NCI-H128 (cell line): ENCODE measurements at regions not wholly inside any gene's neighbourhood (a gene's known extent, or its start where the extent isn't known, plus 50 kb on each side); places are given as distances from the start of the nearest gene placed in this dataset.
"Not testable (repeated sequence)": the region's sequence is repeated elsewhere in the genome, so short reads cannot be mapped to it uniquely, and the experiment has no call there.

Source experiments
- DNase-seq: peaks from one replicate; lab custom pipeline; 2025; ENCODE audit not compliant: unreplicated experiment; lab: John Stamatoyannopoulos, UW

- DNase-seq = no peak
Measured at GRCh38 chr3:64815195-64815631, 127.4 kb upstream of the ADAMTS9 start.

DNA sequence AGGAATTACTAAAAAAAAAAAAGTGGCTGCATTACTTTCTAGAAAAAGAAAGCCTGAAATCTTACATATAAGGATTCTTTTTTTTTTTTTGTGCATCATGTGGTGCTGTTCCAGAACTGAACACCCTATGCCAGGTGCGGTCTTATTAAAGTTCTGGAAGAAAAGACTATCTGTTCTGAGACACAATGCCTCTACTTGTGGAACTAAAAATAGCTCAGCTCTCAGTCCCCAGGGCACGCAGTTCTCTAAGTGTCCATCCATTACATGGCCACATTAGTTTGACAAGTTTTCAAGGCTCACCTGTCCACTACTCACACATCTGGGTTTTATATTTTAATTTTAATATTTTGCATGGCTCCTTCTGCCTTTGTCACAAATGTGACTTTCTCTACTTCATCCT is 126.6 kb upstream of the ADAMTS9 start:
- no peak for DNase-seq

GRCh38 chr3:64813326-64813725 is 125.5 kb upstream of the ADAMTS9 start:
- no peak for DNase-seq

DNA sequence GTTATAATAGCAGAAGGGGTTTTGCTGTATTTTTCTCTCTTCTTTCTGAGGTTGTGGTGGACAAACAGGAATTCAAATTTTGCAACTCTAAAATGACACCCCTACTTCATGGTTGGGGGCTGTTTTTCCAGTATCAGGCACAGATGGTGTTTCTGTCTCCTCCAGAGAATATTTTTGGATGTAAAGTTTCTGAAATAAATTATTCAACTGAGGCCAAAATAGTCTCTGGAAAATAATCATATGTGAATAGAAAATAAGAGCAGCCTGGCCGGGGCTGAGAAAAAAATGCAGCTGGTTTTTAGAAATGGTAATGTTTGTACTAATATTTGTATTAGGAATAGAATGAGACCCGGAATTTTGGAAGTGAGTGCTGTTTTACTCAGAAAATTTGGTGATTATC is 121.3 kb upstream of the ADAMTS9 start:
- DNase-seq = no peak

GRCh38 chr3:64808061-64808460 is 120.3 kb upstream of the ADAMTS9 start:
- DNase-seq = no peak

- no peak for DNase-seq
Measured at GRCh38 chr3:64806668-64807605, 119.1 kb upstream of the ADAMTS9 start.

DNA sequence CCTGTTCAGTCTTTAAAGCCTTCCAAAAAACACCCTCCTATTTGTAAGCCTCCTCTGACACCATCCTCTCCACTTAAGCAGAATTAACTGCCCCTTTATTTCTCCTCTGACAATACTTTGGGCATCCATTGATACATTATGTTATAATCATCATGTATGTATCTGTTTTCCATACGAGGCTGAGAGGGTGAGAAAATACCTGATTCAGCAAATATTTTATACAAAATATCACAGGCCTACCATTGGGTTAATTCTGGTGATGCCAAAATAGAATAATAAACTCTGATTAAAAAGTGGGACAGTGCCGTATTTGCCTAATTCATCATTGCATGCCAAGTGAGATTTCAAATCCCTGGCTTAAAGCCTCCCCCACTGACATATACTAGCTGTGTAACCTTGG is 118.2 kb upstream of the ADAMTS9 start:
- DNase-seq = no peak

DNA sequence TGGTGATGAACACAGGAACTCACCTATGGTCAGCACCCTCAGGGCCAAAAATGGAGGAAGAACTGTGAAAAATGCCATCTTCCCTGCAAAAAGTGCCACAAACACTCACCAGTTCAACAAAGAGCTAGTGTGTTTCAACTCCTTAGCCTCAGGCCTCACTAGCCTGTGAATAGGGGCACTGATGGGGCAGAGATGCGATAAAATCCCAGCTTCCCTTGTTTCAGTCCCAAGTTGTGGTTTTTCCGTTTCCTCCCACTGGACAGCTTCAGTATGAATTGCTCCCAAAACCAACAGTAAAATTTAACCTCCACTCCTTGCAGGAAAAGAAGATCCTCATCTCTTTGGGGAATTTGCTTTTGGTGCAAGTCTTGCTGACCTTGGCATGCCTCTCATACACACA is 117.4 kb upstream of the ADAMTS9 start:
- no peak for DNase-seq

DNA sequence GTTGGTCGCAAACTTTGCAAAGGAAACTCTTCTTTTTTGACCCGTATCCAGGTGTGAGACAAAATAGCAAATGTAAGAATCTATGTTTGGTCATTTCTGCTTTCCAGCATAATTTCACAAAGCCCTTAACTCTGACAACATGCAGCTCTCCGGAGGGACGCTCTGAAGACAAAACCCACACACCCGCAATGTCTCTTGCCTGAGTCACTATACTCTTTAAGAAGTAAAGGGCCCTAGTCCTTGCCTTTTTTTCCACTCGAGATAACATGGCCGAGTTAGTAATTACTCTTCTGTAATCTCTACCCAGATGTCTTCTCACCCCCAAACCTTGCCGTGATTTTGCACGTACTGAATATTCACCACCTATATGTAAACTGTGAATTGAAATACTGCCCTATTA is 115.7 kb upstream of the ADAMTS9 start:
- DNase-seq = no peak

GRCh38 chr3:64802460-64802859 is 114.7 kb upstream of the ADAMTS9 start:
- no peak for DNase-seq

DNA sequence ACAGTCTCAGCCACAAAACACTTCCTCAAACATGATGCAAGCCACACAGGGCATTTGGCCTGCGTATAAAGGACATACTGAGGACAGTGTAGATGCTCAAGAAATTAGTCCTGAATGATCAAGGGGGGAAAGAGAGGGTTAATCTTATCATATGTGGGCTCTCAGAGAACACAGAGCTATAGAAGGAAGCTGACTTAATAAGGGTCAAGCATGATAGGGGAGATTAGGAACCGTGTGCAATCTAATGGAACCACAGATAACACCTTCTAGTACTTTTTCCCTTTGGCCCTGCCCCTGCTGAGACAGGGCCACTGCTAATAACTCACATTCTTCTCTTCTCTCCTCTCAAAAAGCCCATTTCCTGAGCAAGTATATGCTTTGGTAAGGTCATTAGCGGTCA is 114.1 kb upstream of the ADAMTS9 start:
- no peak for DNase-seq

GRCh38 chr3:64799606-64800005 is 111.8 kb upstream of the ADAMTS9 start:
- no peak for DNase-seq

DNA sequence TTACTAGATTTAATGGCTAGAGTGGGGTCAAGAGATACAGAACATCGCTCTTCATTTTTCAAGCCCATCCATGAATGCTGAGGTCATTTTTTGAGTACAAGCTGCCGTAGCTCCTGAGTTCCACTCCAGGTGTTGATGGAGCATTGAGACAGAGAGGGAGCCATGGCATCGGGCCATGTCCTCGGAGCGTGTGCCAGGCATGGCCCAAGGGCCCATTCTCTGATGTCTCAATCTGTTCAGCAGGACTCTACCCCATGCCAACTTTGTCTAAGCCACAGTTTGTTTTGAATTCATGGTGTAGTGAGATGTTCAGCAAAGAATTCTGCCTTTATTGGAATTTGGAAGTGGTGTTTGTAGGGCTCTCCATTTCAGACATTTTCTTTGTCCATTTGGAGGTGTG is 110.5 kb upstream of the ADAMTS9 start:
- no peak for DNase-seq

GRCh38 chr3:64796607-64797399 is 109.0 kb upstream of the ADAMTS9 start:
- DNase-seq = no peak

- no peak for DNase-seq
Measured at GRCh38 chr3:64792445-64792844, 104.6 kb upstream of the ADAMTS9 start.

DNA sequence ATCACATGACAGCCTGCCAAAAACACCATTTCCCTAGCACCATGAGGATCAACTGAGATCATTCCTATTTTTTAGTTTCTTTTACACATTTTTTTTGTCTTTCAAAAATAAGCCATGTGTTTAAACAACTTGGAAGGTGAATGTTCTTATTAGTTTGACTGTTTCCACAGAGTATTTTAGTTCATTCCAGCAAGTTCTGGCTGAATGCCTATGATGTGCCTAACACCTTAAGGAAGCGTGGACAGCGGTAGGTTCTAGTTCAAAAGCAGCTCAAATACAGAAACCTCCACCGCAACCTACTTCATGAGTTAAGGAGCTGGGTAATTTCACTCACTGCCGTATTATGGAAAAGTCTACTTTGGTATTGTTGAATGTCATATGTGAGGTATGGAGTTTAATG is 101.3 kb upstream of the ADAMTS9 start:
- no peak for DNase-seq

- no peak for DNase-seq
Measured at GRCh38 chr3:64783200-64783599, 95.4 kb upstream of the ADAMTS9 start.

GRCh38 chr3:64780923-64781322 is 93.1 kb upstream of the ADAMTS9 start:
- not testable (repeated sequence) for DNase-seq

DNA sequence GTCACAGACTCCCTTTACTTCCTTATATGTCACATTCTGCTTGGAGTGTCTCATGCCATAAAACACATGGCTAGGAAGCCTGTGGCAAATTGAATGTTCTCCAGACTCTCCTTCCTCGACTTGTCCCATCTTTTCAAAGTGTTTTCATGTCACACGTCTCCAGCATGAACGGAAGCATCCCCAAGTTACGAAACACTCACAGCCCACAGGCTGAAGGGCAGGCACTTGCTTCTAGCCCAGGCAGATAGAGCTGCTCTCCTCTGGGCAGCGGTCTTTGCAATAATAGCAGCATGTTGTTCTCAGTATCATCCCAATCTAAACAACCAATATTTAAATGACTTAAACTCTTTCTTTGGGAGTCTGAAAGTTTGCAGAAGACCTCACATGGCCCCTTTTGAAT is 85.3 kb upstream of the ADAMTS9 start:
- no peak for DNase-seq

- DNase-seq = no peak
Measured at GRCh38 chr3:64766440-64766839, 78.6 kb upstream of the ADAMTS9 start.

DNA sequence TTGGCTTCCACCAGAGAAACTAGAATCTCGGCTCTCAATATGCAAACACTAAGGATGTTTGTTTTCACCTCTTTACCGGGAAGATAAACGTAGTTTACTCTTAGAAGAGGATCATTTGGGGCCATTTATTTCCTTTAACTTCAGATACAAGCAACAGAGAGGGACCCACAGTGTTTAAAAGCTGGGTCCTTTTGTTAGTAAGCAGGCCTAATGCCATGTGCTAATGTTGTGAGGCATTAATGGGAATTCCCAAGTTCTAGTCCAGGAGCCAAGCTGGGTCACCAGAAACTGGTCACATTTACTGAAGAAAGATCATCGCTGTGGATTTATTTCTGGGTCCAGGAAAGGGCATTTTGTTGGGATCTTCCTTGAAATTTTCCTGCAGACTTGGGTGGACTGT is 78.1 kb upstream of the ADAMTS9 start:
- no peak for DNase-seq

- DNase-seq = no peak
Measured at GRCh38 chr3:64764386-64764929, 76.7 kb upstream of the ADAMTS9 start.
